Keratinocyte (primary cell): ENCODE measurements at regions not wholly inside any gene's neighbourhood (a gene's known extent, or its start where the extent isn't known, plus 50 kb on each side); places are given as distances from the start of the nearest gene placed in this dataset.

Experiments used
- DNase-seq: peaks from one replicate; pipeline ENCODE4 v3.0.0-alpha.2; 2011; ENCODE audit warnings: low read depth, missing footprints, low spot score
- FAIRE-seq: peaks from 2 replicates; lab custom pipeline; 2011; peaks lifted over from hg19 to GRCh38; lab: Jason Lieb, UNC
- H2AFZ ChIP-seq: 2 replicates; pipeline ENCODE4 v1.6.0; 2012; ENCODE audit warnings: low read length, control low read depth, inconsistent platforms; ENCODE audit not compliant: control insufficient read depth
- H3K27ac ChIP-seq: 2 replicates; pipeline ENCODE4 v1.5.1; 2011; ENCODE audit warnings: low read length; ENCODE audit not compliant: control insufficient read depth, insufficient read depth
- H3K27me3 ChIP-seq: 3 replicates; pipeline ENCODE4 v1.6.0; 2011; ENCODE audit warnings: low read length; ENCODE audit not compliant: control insufficient read depth, insufficient read depth; ENCODE audit errors: extremely low read depth
- H3K36me3 ChIP-seq, 2 experiments: 2 replicates in 1 of 2; 3 replicates in 1 of 2; pipeline ENCODE4 v1.5.1; 2011; ENCODE audit warnings: low read length in 2 of 2, mild to moderate bottlenecking in 1 of 2; ENCODE audit not compliant: control insufficient read depth in 2 of 2, insufficient read depth in 2 of 2; ENCODE audit errors: extremely low read depth in 1 of 2
- H3K4me1 ChIP-seq: 3 replicates; pipeline ENCODE4 v1.5.1; 2011; ENCODE audit warnings: low read length; ENCODE audit not compliant: control insufficient read depth, insufficient read depth; ENCODE audit errors: extremely low read depth
- H3K4me2 ChIP-seq: 3 replicates; pipeline ENCODE4 v1.6.0; 2011; ENCODE audit warnings: low read depth, low read length; ENCODE audit not compliant: control insufficient read depth, insufficient read depth; ENCODE audit errors: extremely low read depth
- H3K4me3 ChIP-seq, 3 experiments: fragments of 200-600 bp in 1 of 3; sonication (generic) in 1 of 3; 2 replicates in 2 of 3; 3 replicates in 1 of 3; pipeline ENCODE4 v1.5.1; 2011 to 2016; ENCODE audit warnings: low read length in 3 of 3, mild to moderate bottlenecking in 3 of 3, control low read depth in 2 of 3, inconsistent platforms in 1 of 3, low read depth in 1 of 3, mixed read lengths in 1 of 3, mixed run types in 1 of 3, moderate library complexity in 1 of 3; ENCODE audit not compliant: control insufficient read depth in 2 of 3, insufficient read depth in 2 of 3; ENCODE audit errors: extremely low read depth in 1 of 3
- H3K79me2 ChIP-seq: 2 replicates; pipeline ENCODE4 v1.6.0; 2012; ENCODE audit warnings: low read length; ENCODE audit not compliant: control insufficient read depth, insufficient read depth
- H3K9ac ChIP-seq: 3 replicates; pipeline ENCODE4 v1.6.0; 2011; ENCODE audit warnings: low read length; ENCODE audit not compliant: control insufficient read depth, insufficient read depth; ENCODE audit errors: extremely low read depth
- H3K9me1 ChIP-seq: 3 replicates; pipeline ENCODE4 v1.6.0; 2011; ENCODE audit warnings: low read length; ENCODE audit not compliant: control insufficient read depth, insufficient read depth; ENCODE audit errors: extremely low read depth
- H3K9me3 ChIP-seq: 2 replicates; pipeline ENCODE4 v1.5.1; 2012; ENCODE audit warnings: low read depth, low read length; ENCODE audit not compliant: control insufficient read depth
- H4K20me1 ChIP-seq: 3 replicates; pipeline ENCODE4 v1.6.0; 2011; ENCODE audit warnings: low read length; ENCODE audit not compliant: control insufficient read depth, insufficient read depth; ENCODE audit errors: extremely low read depth
- EZH2 ChIP-seq: IDR thresholded peaks from one replicate; pipeline ENCODE4 v1.6.1; 2012; ENCODE audit warnings: inconsistent platforms, mild to moderate bottlenecking, low read length, moderate library complexity
- dilution Hi-C: fragments of 300-500 bp; cut with MboI; formaldehyde crosslinking; loops from one replicate; pipeline ENCODE4 v1.7.0; 2020; ENCODE audit warnings: low sequenced_read_pairs; ENCODE audit not compliant: extremely low pct_ligation_motif_present
- TF ChIP-seq, protein P1 (sequence below), 3 experiments: IDR thresholded peaks in 1 of 3; conservative IDR thresholded peaks in 1 of 3; optimal IDR thresholded peaks in 1 of 3; 2 replicates in 2 of 3; 3 replicates in 1 of 3; pipeline versions ENCODE3 to v1.5.1; 2011; ENCODE audit warnings: low read length in 3 of 3, mild to moderate bottlenecking in 3 of 3, moderate library complexity in 2 of 3, control low read depth in 1 of 3, inconsistent platforms in 1 of 3; ENCODE audit not compliant: insufficient read depth in 2 of 3; ENCODE audit errors: extremely low read depth in 1 of 3

GRCh38 chr9:79353856-79354520, 217.8 kb upstream of the TLE4 start:
- Histone ChIP-seq H4K20me1 (no peaks in the 10 kb centered on the region), H3K4me3 (no peak overlapping the region), H3K27ac (no peak overlapping the region), H3K9me3 (no peaks in the 10 kb centered on the region), H3K79me2 (no peaks in the 10 kb centered on the region), H3K27me3 (no peaks in the 10 kb centered on the region), H3K4me1 (no peaks in the 10 kb centered on the region), H3K9ac (no peak overlapping the region), H3K36me3 (no peaks in the 10 kb centered on the region), H3K4me2 (no peak overlapping the region), H2AFZ (no peak overlapping the region), H3K9me1 (no peaks in the 10 kb centered on the region)
- FAIRE-seq: no peak
- DNase-seq: no peak
- TF ChIP-seq, protein P1, sequence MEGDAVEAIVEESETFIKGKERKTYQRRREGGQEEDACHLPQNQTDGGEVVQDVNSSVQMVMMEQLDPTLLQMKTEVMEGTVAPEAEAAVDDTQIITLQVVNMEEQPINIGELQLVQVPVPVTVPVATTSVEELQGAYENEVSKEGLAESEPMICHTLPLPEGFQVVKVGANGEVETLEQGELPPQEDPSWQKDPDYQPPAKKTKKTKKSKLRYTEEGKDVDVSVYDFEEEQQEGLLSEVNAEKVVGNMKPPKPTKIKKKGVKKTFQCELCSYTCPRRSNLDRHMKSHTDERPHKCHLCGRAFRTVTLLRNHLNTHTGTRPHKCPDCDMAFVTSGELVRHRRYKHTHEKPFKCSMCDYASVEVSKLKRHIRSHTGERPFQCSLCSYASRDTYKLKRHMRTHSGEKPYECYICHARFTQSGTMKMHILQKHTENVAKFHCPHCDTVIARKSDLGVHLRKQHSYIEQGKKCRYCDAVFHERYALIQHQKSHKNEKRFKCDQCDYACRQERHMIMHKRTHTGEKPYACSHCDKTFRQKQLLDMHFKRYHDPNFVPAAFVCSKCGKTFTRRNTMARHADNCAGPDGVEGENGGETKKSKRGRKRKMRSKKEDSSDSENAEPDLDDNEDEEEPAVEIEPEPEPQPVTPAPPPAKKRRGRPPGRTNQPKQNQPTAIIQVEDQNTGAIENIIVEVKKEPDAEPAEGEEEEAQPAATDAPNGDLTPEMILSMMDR (optimal IDR thresholded peaks at IDR 0.05 in 1 of 3, IDR thresholded peaks at IDR 0.05 in 1 of 3, conservative IDR thresholded peaks at IDR 0.05 in 1 of 3; ENCODE audit: extremely low read depth in 1 of 3, insufficient read depth in 2 of 3, low read length in 3 of 3): no peak
- TF ChIP-seq EZH2: no peak
- dilution Hi-C loops: no loop called here

DNA sequence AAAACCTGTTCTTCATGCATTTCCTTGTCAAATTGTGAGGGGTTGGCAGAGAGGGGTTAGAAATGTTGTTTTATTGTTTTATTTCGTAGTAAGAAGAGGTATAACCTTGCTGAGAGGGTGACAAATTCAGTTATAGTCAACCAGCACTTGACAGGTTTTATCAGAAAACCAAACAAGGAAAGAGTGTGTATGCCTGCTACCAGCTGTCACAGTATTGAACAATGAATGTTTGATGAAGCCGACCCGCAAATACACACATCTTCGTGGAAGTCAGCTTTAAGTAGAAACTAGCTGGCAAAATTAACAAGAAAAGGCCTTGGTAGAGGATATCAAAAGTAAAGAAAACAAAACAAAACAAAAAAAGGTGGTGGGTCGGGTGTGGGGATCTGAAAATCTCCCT, 214.6 kb upstream of the TLE4 start:
- H3K79me2 ChIP-seq: no peaks in the 10 kb centered on the region
- no peaks in the 10 kb centered on the region for H3K9me3 ChIP-seq
- DNase-seq: no peak
- no peaks in the 10 kb centered on the region for H3K36me3 ChIP-seq
- no peak overlapping the region for H3K27ac ChIP-seq
- H3K27me3 ChIP-seq: no peaks in the 10 kb centered on the region
- FAIRE-seq: no peak
- no peak overlapping the region for H3K4me3 ChIP-seq
- TF ChIP-seq EZH2: no peak
- TF ChIP-seq, protein P1 (optimal IDR thresholded peaks at IDR 0.05 in 1 of 3, IDR thresholded peaks at IDR 0.05 in 1 of 3, conservative IDR thresholded peaks at IDR 0.05 in 1 of 3; ENCODE audit: extremely low read depth in 1 of 3, insufficient read depth in 2 of 3, low read length in 3 of 3): no peak
- no peak overlapping the region for H3K9ac ChIP-seq
- no peaks in the 10 kb centered on the region for H3K4me1 ChIP-seq
- dilution Hi-C loops: no loop called here
- no peaks in the 10 kb centered on the region for H3K9me1 ChIP-seq
- H4K20me1 ChIP-seq: no peaks in the 10 kb centered on the region
- no peak overlapping the region for H3K4me2 ChIP-seq
- H2AFZ ChIP-seq: no peak overlapping the region
